OCI-LY7 (cell line): ENCODE measurements at regions not wholly inside any gene's neighbourhood (a gene's known extent, or its start where the extent isn't known, plus 50 kb on each side); places are given as distances from the start of the nearest gene placed in this dataset.

Experiments
- EZH2phosphoT487 ChIP-seq: fragments of 200-600 bp; sonication (generic); IDR thresholded peaks from 2 replicates; pipeline ENCODE4 v1.6.1; 2018; ENCODE audit warnings: low read depth, borderline replicate concordance, mild to moderate bottlenecking, mixed run types, antibody characterized with exemption, low read length, moderate library complexity, mixed read lengths
- TF ChIP-seq, protein P1 (sequence below): fragments of 200-600 bp; sonication (generic); conservative IDR thresholded peaks from 2 replicates; pipeline ENCODE4 v1.5.1; 2014; ENCODE audit warnings: mild to moderate bottlenecking, antibody characterized with exemption, low read length, moderate library complexity, mixed read lengths

DNA sequence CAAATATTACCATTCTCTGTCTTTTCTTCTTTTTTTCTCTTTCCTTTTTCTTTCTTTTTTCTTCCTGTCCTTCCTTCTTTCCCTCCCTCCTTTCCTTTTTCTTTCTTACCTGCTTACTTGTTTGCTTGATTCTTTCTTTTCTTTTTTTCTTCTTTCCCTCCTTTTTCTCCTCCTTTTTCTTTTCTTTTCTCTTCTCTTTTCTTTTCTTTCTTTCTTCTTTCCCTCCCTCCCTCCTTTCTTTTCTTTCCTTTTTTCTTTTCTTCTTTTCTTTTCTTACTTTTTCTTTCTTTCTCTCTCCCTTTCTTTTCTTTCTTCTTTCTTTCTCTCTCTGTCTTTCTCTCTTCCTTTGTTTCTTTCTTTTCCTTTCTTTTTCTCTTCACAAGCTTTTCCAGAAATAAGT is 697.4 kb upstream of the ADGRL3 start:
- TF ChIP-seq, protein P1, sequence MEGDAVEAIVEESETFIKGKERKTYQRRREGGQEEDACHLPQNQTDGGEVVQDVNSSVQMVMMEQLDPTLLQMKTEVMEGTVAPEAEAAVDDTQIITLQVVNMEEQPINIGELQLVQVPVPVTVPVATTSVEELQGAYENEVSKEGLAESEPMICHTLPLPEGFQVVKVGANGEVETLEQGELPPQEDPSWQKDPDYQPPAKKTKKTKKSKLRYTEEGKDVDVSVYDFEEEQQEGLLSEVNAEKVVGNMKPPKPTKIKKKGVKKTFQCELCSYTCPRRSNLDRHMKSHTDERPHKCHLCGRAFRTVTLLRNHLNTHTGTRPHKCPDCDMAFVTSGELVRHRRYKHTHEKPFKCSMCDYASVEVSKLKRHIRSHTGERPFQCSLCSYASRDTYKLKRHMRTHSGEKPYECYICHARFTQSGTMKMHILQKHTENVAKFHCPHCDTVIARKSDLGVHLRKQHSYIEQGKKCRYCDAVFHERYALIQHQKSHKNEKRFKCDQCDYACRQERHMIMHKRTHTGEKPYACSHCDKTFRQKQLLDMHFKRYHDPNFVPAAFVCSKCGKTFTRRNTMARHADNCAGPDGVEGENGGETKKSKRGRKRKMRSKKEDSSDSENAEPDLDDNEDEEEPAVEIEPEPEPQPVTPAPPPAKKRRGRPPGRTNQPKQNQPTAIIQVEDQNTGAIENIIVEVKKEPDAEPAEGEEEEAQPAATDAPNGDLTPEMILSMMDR: no peak
- TF ChIP-seq EZH2phosphoT487: no peak
